ENCODE measurements at regions not wholly inside any gene's neighbourhood (a gene's known extent, or its start where the extent isn't known, plus 50 kb on each side); places are given as distances from the start of the nearest gene placed in this dataset.

DNA sequence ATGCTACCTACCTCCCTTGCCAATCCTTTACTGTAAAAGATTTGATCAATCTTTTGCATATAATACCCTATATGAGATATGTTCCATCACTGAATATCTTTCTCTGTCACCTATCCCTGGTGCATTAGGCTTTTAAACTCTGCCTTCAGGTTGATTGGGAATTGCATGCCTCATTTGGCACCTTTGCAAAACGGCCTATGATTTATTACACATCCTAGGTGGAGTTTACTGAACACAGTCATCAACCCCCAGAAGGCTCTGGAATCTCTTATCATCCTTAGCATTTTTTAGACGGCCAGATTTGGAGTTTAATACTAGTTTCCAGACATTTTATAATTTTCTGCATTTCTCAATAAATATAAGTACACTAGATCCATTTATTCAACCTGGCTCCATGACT, 448.4 kb upstream of the SLC10A2 start:
- TF ChIP-seq, protein P1, sequence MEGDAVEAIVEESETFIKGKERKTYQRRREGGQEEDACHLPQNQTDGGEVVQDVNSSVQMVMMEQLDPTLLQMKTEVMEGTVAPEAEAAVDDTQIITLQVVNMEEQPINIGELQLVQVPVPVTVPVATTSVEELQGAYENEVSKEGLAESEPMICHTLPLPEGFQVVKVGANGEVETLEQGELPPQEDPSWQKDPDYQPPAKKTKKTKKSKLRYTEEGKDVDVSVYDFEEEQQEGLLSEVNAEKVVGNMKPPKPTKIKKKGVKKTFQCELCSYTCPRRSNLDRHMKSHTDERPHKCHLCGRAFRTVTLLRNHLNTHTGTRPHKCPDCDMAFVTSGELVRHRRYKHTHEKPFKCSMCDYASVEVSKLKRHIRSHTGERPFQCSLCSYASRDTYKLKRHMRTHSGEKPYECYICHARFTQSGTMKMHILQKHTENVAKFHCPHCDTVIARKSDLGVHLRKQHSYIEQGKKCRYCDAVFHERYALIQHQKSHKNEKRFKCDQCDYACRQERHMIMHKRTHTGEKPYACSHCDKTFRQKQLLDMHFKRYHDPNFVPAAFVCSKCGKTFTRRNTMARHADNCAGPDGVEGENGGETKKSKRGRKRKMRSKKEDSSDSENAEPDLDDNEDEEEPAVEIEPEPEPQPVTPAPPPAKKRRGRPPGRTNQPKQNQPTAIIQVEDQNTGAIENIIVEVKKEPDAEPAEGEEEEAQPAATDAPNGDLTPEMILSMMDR (IDR thresholded peaks at IDR 0.05), result no peak
- TF ChIP-seq POLR2A (IDR thresholded peaks at IDR 0.05; ENCODE audit: low read depth), result no peak
- no peak for TF ChIP-seq EP300 (IDR thresholded peaks at IDR 0.05)
- TF ChIP-seq POLR2AphosphoS5 (IDR thresholded peaks at IDR 0.05), result no peak

All from esophagus muscularis mucosa (tissue), 4 donors.